OCI-LY3 (cell line): ENCODE measurements at regions not wholly inside any gene's neighbourhood (a gene's known extent, or its start where the extent isn't known, plus 50 kb on each side); places are given as distances from the start of the nearest gene placed in this dataset.
"Not testable (repeated sequence)": the region's sequence is repeated elsewhere in the genome, so short reads cannot be mapped to it uniquely, and the experiment has no call there.

Experiments used
- CTCF ChIP-seq: fragments of 200-600, 300-600 bp; sonication (generic); IDR thresholded peaks from 2 replicates; pipeline ENCODE4 v1.5.1; 2014; ENCODE audit warnings: antibody characterized with exemption, low read length, low read depth
- EZH2phosphoT487 ChIP-seq: fragments of 200-600 bp; shearing (Covaris generic); IDR thresholded peaks from 2 replicates; pipeline ENCODE4 v1.6.1; 2018; ENCODE audit warnings: antibody characterized with exemption, mixed run types, low read depth

DNA sequence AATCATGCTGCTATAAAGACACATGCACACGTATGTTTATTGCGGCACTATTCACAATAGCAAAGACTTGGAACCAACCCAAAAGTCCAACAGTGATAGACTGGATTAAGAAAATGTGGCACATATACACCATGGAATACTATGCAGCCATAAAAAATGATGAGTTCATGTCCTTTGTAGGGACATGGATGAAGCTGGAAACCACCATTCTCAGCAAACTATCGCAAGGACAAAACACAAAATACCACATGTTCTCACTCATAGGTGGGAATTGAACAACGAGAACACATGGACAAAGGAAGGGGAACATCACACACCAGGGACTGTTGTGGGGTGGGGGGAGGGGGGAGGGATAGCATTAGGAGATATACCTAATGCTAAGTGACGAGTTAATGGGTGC lies 61.8 kb upstream of the MAP3K1 start:
- not testable (repeated sequence) for TF ChIP-seq CTCF, EZH2phosphoT487
